NCI-H345 treated with DMSO at 0.1 percent for 48 hours (cell line): ENCODE measurements at regions not wholly inside any gene's neighbourhood (a gene's known extent, or its start where the extent isn't known, plus 50 kb on each side); places are given as distances from the start of the nearest gene placed in this dataset.

Source experiments
- DNase-seq: peaks from one replicate; lab custom pipeline; 2025; ENCODE audit not compliant: unreplicated experiment; lab: John Stamatoyannopoulos, UW

- no peak for DNase-seq
Measured at GRCh38 chr9:16959391-16959790, 88.9 kb upstream of the BNC2 start.

GRCh38 chr9:16954040-16954439, 83.6 kb upstream of the BNC2 start:
- no peak for DNase-seq

- no peak for DNase-seq
Measured at GRCh38 chr9:16951502-16951901, 81.0 kb upstream of the BNC2 start.

DNA sequence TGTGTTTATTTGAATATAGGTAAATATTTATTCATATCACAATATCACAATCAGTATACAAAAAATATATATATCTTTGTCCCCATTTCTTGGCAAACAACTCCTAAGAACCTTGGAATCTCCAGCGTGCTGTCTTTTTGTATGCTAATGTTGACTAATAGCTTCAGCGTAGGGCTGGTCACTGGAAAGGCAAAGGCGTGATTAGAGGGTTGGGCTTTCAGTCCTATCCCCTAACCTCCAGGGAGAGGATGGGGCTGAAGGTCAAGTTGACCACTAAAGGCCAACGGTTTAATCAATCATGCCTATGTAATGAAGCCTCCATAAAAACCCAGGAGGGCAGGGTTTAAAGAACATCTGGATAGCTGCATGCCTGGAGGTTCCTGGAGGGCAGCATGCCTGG, 79.6 kb upstream of the BNC2 start:
- no peak for DNase-seq

GRCh38 chr9:16930578-16930977, 60.1 kb upstream of the BNC2 start:
- DNase-seq: no peak

DNA sequence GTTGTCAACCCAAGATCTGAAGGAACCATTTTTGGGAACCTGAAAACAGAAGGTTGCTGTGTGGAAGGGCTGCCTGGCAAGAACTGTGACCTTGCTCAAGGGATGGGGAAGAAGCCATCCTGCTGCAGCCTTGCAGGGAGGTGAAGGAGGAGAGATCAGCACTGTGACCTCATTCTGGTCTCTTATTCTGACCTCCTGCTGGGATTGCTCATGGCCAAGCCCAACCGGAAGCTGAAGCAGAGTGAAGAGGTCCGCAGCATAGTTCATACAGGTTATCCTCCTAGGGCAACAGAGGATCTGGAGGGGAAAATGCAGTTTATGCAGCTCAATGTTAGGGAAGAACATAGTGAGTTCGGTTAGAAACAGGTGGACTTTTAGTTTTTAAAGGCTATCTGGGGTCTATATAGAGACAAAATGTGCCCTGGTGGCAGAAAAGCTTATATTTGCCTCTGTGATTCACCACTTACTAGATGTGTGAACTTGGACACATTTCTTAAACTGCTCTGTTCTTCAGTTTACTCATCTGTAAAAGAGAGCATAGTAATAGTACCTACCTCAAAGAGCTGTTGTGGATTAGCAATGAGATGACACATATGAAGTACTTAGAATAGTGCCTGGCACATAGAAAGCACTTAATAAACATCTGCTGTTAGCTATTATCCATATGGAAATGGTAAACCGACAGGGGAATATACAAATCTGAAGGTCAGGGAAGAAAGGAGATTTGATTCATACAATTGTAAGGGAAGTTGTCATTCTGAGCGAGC, 57.9 kb upstream of the BNC2 start:
- no peak for DNase-seq

DNA sequence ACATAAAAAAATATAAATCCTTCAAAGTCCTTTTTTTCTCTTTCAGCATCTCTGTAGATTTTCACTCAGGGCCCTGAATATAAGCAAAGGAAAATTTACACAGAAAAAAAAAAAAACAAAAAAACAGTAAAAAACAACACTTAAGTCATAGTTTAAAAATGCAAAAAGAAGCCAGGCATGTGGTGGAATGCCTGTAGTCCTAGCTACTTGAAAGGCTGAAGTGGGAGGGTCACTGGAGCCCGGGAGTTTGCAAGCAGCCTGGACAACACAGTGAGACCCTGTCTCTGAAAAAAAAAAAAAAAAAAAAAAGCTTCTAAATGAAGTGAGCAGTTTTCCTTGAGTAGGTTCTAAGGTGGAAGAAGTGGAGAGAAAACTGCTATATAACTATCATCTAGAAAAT, 55.0 kb upstream of the BNC2 start:
- DNase-seq: no peak

DNA sequence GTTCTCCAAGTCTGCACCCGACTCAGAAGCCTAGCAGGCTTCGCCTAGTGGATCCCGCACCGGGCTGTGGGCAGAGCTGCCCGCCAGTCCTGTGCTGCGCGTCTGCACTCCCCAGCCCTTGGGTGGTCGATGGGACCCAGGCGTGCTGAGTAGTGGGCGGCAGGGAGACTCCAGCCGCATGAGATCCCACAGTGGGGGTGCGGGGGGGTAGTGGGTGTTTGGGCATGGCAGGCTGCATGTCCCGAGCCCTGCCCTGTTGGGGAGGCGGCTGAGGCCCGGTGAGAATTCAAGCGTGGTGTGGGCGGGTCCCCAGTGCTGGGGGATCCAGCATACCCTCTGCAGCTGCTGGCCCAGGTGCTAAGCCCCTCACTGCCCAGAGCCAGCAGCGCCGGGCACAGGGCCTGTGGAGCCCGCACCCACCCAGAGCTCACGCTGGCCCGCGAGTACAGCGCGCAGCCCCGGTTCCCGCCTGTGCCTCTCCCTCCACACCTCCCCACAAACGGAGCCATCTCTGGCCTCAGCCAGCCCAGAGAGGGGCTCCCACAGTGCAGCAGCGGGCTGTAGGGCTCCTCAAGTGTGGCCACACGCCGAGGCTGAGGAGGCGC, 53.9 kb upstream of the BNC2 start:
- no peak for DNase-seq

GRCh38 chr9:16921855-16922254, 51.4 kb upstream of the BNC2 start:
- no peak for DNase-seq
